ENCODE measurements at regions not wholly inside any gene's neighbourhood (a gene's known extent, or its start where the extent isn't known, plus 50 kb on each side); places are given as distances from the start of the nearest gene placed in this dataset.
"Not testable (repeated sequence)": the region's sequence is repeated elsewhere in the genome, so short reads cannot be mapped to it uniquely, and the experiment has no call there.

DNA sequence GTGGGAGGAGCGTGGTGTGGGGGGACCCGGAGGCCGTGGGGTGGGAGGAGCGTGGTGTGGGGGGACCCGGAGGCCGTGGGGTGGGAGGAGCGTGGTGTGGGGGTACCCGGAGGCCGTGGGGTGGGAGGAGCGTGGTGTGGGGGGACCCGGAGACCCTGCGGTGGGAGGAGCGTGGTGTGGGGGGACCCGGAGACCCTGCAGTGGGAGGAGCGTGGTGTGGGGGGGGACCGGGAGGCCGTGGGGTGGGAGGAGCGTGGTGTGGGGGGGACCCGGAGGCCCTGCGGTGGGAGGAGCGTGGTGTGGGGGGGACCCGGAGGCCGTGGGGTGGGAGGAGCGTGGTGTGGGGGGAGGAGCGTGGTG lies 203.5 kb downstream of the DLL1 start:
- Histone ChIP-seq H3K27me3 (replicated peaks in 2 of 5; ENCODE audit: control insufficient read depth in 4 of 5, insufficient read depth in 5 of 5, low read length in 4 of 5) (peaks cover 0 to 12% (median 3%) of the 10 kb centered on the region in 5 experiments), H3K4me1 (ENCODE audit: control extremely low read depth in 1 of 4, control insufficient read depth in 4 of 4, insufficient read depth in 4 of 4, low read length in 3 of 4) (peaks cover 6 to 42% (median 32%) of the 10 kb centered on the region in 4 experiments)
- DNase-seq, result peak; percentile 19 to 52 (median 50)
- CTCF ChIA-PET, result interaction anchor here (1.0 kb wide), 1 partner anchor 79 kb away, joined by 3 read pairs; no protein-coding TSS in a partner anchor
- H3K27ac ChIP-seq (ENCODE audit: insufficient read depth in 1 of 2, low read depth in 1 of 2, low read length in 2 of 2, poor library complexity in 1 of 2, severe bottlenecking in 2 of 2); POLR2A ChIA-PET; H3K4me3 ChIP-seq (ENCODE audit: control insufficient read depth in 1 of 7, extremely low read depth in 1 of 7, insufficient read depth in 4 of 7, low read depth in 2 of 7, low read length in 6 of 7); H3K36me3 ChIP-seq (ENCODE audit: control insufficient read depth in 4 of 4, insufficient read depth in 4 of 4, low read length in 3 of 4); H3K9me3 ChIP-seq (ENCODE audit: control extremely low read depth in 1 of 5, control insufficient read depth in 4 of 5, insufficient read depth in 2 of 5, low read depth in 1 of 5, low read length in 4 of 5): not testable (repeated sequence)
- 60% methylated on average over 1 of the region's 25 CpGs for WGBS (ENCODE audit: insufficient coverage)

GRCh38 chr6:170086639-170087420 lies 204.0 kb downstream of the DLL1 start:
- POLR2A ChIA-PET, result no interaction called here
- peaks cover 0 to 7% (median 2%) of the 10 kb centered on the region in 5 experiments for H3K27me3 ChIP-seq (replicated peaks in 2 of 5; ENCODE audit: control insufficient read depth in 4 of 5, insufficient read depth in 5 of 5, low read length in 4 of 5)
- H3K27ac ChIP-seq (ENCODE audit: insufficient read depth in 1 of 2, low read depth in 1 of 2, low read length in 2 of 2, poor library complexity in 1 of 2, severe bottlenecking in 2 of 2), result no peak overlapping the region
- H3K4me1 ChIP-seq (ENCODE audit: control extremely low read depth in 1 of 4, control insufficient read depth in 4 of 4, insufficient read depth in 4 of 4, low read length in 3 of 4), result peaks cover 6 to 43% (median 33%) of the 10 kb centered on the region in 4 experiments
- CTCF ChIA-PET, result no interaction called here
- no peak overlapping the region for H3K4me3 ChIP-seq (ENCODE audit: control insufficient read depth in 1 of 7, extremely low read depth in 1 of 7, insufficient read depth in 4 of 7, low read depth in 2 of 7, low read length in 6 of 7)
- peak in 2 of 3 donors; percentile 43 to 45 for DNase-seq
- H3K36me3 ChIP-seq (ENCODE audit: control insufficient read depth in 4 of 4, insufficient read depth in 4 of 4, low read length in 3 of 4), result no peaks in the 10 kb centered on the region
- 95% methylated on average over 48 of the region's 49 CpGs for WGBS (ENCODE audit: insufficient coverage)
- H3K9me3 ChIP-seq (ENCODE audit: control extremely low read depth in 1 of 5, control insufficient read depth in 4 of 5, insufficient read depth in 2 of 5, low read depth in 1 of 5, low read length in 4 of 5), result no peaks in the 10 kb centered on the region

DNA sequence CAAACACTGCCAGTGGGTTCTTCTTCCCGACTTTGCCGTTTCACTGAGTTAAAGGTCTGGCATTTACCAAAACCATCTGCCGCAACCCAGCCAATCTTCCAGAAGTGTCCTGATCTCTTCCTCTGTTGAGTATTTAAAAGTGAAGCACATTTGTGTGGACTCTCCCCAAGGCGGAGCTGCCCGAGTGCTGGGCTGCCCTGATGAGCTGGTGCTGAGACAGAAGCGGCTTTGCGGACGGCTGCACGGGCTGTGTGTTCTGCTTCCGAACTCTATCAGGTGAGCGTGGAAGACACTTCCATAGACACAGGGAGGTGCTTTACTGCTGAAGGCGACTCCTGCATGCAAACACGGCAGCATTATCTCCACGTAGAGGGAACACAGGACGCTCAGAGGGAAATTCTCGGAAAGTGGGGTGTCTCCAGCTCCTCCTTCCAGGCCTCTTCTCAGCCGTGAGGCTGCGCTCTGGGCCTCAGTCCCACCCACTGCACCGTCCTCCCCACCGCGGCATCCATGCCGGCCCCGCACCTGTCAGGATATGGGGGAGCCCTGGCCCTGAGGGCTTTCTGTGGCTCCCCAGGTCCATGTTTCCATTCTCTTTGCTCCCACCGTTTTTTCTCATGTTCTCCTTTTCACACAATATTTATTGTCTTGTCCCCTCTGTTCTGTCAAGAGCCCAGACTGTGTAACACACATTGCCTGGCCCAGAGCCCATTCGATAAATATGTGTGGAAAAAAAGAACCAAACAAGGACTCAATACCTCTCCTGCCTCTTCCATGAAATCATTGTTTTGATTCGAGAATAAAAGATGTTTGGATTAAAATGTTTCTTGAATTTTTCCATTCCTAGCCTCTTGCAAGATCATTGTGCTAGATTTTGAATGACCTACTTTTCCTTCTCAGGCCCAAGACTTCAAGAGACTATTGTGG lies 205.1 kb downstream of the DLL1 start:
- H3K27me3 ChIP-seq (replicated peaks in 2 of 5; ENCODE audit: control insufficient read depth in 4 of 5, insufficient read depth in 5 of 5, low read length in 4 of 5), result peaks cover 0 to 7% (median 3%) of the 10 kb centered on the region in 5 experiments
- H3K4me3 ChIP-seq (ENCODE audit: control insufficient read depth in 1 of 7, extremely low read depth in 1 of 7, insufficient read depth in 4 of 7, low read depth in 2 of 7, low read length in 6 of 7), result no peak overlapping the region
- CTCF ChIA-PET, result no interaction called here
- WGBS (ENCODE audit: insufficient coverage), result 79% methylated on average over 23 of the region's 26 CpGs
- DNase-seq, result no peak
- H3K9me3 ChIP-seq (ENCODE audit: control extremely low read depth in 1 of 5, control insufficient read depth in 4 of 5, insufficient read depth in 2 of 5, low read depth in 1 of 5, low read length in 4 of 5), result no peaks in the 10 kb centered on the region
- no peaks in the 10 kb centered on the region for H3K36me3 ChIP-seq (ENCODE audit: control insufficient read depth in 4 of 4, insufficient read depth in 4 of 4, low read length in 3 of 4)
- POLR2A ChIA-PET, result no interaction called here
- H3K27ac ChIP-seq (ENCODE audit: insufficient read depth in 1 of 2, low read depth in 1 of 2, low read length in 2 of 2, poor library complexity in 1 of 2, severe bottlenecking in 2 of 2), result no peak overlapping the region
- peaks cover 6 to 44% (median 32%) of the 10 kb centered on the region in 4 experiments for H3K4me1 ChIP-seq (ENCODE audit: control extremely low read depth in 1 of 4, control insufficient read depth in 4 of 4, insufficient read depth in 4 of 4, low read length in 3 of 4)

- 98% methylated on average over 15 of the region's 21 CpGs for WGBS (ENCODE audit: insufficient coverage)
- Histone ChIP-seq H3K27ac (ENCODE audit: insufficient read depth in 1 of 2, low read depth in 1 of 2, low read length in 2 of 2, poor library complexity in 1 of 2, severe bottlenecking in 2 of 2) (no peak overlapping the region), H3K4me3 (ENCODE audit: control insufficient read depth in 1 of 7, extremely low read depth in 1 of 7, insufficient read depth in 4 of 7, low read depth in 2 of 7, low read length in 6 of 7) (no peak overlapping the region), H3K4me1 (ENCODE audit: control extremely low read depth in 1 of 4, control insufficient read depth in 4 of 4, insufficient read depth in 4 of 4, low read length in 3 of 4) (peaks cover under 1 to 29% (median 18%) of the 10 kb centered on the region in 4 experiments), H3K27me3 (replicated peaks in 2 of 5; ENCODE audit: control insufficient read depth in 4 of 5, insufficient read depth in 5 of 5, low read length in 4 of 5) (peaks cover 0 to 8% (median 0%) of the 10 kb centered on the region in 5 experiments), H3K36me3 (ENCODE audit: control insufficient read depth in 4 of 4, insufficient read depth in 4 of 4, low read length in 3 of 4) (no peaks in the 10 kb centered on the region), H3K9me3 (ENCODE audit: control extremely low read depth in 1 of 5, control insufficient read depth in 4 of 5, insufficient read depth in 2 of 5, low read depth in 1 of 5, low read length in 4 of 5) (no peaks in the 10 kb centered on the region)
- no peak for DNase-seq
- ChIA-PET CTCF (no interaction called here), POLR2A (no interaction called here)
These were observed 206.6 kb downstream of the DLL1 start for GRCh38 chr6:170084166-170084730.

DNA sequence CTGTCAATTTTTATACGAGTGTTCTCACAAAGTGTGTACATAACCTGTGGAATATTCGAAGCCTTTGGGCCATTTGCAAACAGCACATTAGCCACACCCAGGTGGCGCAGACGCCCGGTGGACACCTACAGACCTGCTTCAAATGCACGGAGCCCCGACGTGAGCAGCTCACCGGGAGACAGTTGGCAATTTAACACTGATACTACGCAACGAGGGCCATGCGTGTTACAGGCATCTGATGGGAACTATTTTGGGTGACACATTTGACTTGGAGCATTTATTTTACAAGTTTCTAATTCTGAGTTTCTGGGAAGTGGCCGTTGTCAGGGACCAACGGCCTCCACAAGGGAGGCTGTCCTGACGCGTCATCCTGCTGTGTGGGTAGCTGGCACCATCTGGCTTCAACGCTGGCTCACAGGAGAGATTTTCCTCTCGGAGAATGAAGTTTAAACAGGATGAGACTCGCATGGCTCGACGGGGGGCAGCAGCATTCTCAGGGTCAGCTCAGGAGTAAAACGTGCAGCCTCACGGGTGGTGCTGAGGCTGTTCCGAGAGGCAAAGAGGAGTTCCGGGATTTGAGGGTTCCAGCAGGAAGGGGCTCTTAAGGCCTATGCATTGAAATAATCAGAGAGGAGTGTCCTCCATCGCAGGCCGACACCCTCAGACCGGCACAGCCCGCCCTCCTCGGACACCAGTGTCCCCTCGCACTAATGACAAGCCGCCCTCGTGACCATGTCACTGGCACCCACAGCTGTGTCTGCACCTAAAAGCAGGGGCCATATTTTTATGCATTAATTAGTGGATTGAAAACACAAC lies 207.4 kb downstream of the DLL1 start:
- no peak for DNase-seq
- POLR2A ChIA-PET, result no interaction called here
- no peak overlapping the region for H3K4me3 ChIP-seq (ENCODE audit: control insufficient read depth in 1 of 7, extremely low read depth in 1 of 7, insufficient read depth in 4 of 7, low read depth in 2 of 7, low read length in 6 of 7)
- no peak overlapping the region for H3K27ac ChIP-seq (ENCODE audit: insufficient read depth in 1 of 2, low read depth in 1 of 2, low read length in 2 of 2, poor library complexity in 1 of 2, severe bottlenecking in 2 of 2)
- H3K27me3 ChIP-seq (replicated peaks in 2 of 5; ENCODE audit: control insufficient read depth in 4 of 5, insufficient read depth in 5 of 5, low read length in 4 of 5), result peaks cover 0 to 8% (median 0%) of the 10 kb centered on the region in 5 experiments
- no peaks in the 10 kb centered on the region for H3K9me3 ChIP-seq (ENCODE audit: control extremely low read depth in 1 of 5, control insufficient read depth in 4 of 5, insufficient read depth in 2 of 5, low read depth in 1 of 5, low read length in 4 of 5)
- WGBS (ENCODE audit: insufficient coverage), result 96% methylated on average over 32 of the region's 33 CpGs
- H3K36me3 ChIP-seq (ENCODE audit: control insufficient read depth in 4 of 4, insufficient read depth in 4 of 4, low read length in 3 of 4), result no peaks in the 10 kb centered on the region
- CTCF ChIA-PET, result no interaction called here
- H3K4me1 ChIP-seq (ENCODE audit: control extremely low read depth in 1 of 4, control insufficient read depth in 4 of 4, insufficient read depth in 4 of 4, low read length in 3 of 4), result peaks cover 0 to 21% (median 10%) of the 10 kb centered on the region in 4 experiments

GRCh38 chr6:170082531-170083187 lies 208.2 kb downstream of the DLL1 start:
- ChIA-PET POLR2A (no interaction called here), CTCF (no interaction called here)
- peak; percentile 29 to 58 (median 58) for DNase-seq

More at GRCh38 chr6:170082531-170083187, 208.2 kb downstream of the DLL1 start:
- H3K27ac ChIP-seq (ENCODE audit: insufficient read depth in 1 of 2, low read depth in 1 of 2, low read length in 2 of 2, poor library complexity in 1 of 2, severe bottlenecking in 2 of 2), result no peak overlapping the region
- peaks cover 0 to 8% (median 0%) of the 10 kb centered on the region in 5 experiments for H3K27me3 ChIP-seq (replicated peaks in 2 of 5; ENCODE audit: control insufficient read depth in 4 of 5, insufficient read depth in 5 of 5, low read length in 4 of 5)
- peaks cover 0 to 15% (median 4%) of the 10 kb centered on the region in 4 experiments for H3K4me1 ChIP-seq (ENCODE audit: control extremely low read depth in 1 of 4, control insufficient read depth in 4 of 4, insufficient read depth in 4 of 4, low read length in 3 of 4)
- H3K4me3 ChIP-seq (ENCODE audit: control insufficient read depth in 1 of 7, extremely low read depth in 1 of 7, insufficient read depth in 4 of 7, low read depth in 2 of 7, low read length in 6 of 7), result no peak overlapping the region
- 85% methylated on average over 11 of the region's 12 CpGs for WGBS (ENCODE audit: insufficient coverage)
- no peaks in the 10 kb centered on the region for H3K36me3 ChIP-seq (ENCODE audit: control insufficient read depth in 4 of 4, insufficient read depth in 4 of 4, low read length in 3 of 4)
- no peaks in the 10 kb centered on the region for H3K9me3 ChIP-seq (ENCODE audit: control extremely low read depth in 1 of 5, control insufficient read depth in 4 of 5, insufficient read depth in 2 of 5, low read depth in 1 of 5, low read length in 4 of 5)
